ENCODE measurements at regions not wholly inside any gene's neighbourhood (a gene's known extent, or its start where the extent isn't known, plus 50 kb on each side); places are given as distances from the start of the nearest gene placed in this dataset.

DNA sequence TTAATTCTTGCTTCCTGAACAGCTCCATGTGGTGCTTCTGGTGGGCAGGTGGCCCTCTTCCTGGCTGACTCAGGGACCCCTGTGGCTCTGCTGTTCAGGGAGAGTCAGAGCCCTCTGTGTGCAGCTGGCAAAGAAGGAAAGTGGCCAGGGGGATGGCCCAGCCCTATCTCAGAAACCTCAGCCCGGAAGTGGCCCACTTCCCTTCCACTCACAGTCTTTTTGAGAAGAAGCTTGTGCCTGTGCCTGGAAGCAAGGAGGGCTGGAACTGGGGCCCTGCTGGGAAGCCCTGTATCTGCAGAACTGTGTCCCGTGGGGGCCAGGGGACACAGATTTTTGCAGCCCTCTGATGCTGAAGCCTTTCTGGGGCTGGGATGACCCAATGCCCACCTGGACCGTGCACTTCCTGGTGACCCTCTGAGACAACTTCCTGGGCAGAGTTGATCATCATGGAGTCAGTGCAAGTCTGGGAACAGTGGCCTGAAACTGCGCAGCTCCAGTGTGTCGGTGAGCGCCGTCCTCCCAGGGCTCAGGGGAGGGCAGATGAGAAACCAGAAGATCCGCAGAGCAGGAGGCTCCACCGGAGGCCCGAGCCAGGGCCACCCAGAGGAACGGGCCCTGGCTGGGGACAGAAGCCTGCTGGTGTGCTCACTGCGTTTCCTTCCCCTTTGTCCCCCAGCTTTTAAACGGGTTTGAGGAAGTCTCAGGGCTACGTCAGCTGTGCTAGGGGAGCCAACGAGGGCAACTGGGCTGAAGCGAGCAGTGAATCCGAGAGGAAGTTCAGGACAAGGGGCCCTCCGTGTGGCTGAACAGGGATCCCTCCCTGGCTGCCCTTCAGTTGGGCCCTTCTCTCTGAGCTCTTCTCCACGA, 217.4 kb upstream of the RTL1 start:
- DNase-seq (ENCODE audit: low read depth in 2 of 2) = no peak

DNA sequence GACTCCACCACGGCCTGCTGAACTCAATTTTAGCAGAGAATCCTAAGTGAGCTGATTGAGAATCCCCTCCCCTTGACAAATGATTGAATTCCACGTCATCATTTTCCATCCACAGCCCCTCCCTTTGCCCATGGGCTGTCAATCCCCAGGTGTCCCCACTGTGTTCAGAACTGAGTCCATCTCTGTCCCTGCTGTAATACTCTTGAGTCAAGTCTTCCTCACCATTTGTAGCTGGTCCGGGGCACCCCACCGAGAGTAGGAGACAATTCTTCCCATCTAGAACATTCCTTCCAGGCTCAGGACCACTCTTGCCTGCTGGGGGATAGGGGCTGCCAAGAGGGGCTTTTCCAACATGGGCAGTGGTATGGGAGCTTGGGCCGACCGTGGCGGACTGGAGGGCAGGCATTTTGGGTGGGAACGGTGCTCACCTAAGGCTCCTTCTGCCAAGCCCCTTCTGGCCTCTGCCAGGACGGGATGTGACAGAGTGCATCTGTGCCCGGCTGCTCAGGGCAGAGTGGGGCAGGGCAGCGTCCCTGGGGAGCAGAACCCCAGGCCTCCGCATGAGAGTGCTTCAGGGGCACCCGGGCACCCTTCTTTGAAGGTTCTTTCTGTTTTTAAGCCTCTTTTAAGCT, 218.1 kb upstream of the RTL1 start:
- no peak for DNase-seq (ENCODE audit: low read depth in 2 of 2)

DNA sequence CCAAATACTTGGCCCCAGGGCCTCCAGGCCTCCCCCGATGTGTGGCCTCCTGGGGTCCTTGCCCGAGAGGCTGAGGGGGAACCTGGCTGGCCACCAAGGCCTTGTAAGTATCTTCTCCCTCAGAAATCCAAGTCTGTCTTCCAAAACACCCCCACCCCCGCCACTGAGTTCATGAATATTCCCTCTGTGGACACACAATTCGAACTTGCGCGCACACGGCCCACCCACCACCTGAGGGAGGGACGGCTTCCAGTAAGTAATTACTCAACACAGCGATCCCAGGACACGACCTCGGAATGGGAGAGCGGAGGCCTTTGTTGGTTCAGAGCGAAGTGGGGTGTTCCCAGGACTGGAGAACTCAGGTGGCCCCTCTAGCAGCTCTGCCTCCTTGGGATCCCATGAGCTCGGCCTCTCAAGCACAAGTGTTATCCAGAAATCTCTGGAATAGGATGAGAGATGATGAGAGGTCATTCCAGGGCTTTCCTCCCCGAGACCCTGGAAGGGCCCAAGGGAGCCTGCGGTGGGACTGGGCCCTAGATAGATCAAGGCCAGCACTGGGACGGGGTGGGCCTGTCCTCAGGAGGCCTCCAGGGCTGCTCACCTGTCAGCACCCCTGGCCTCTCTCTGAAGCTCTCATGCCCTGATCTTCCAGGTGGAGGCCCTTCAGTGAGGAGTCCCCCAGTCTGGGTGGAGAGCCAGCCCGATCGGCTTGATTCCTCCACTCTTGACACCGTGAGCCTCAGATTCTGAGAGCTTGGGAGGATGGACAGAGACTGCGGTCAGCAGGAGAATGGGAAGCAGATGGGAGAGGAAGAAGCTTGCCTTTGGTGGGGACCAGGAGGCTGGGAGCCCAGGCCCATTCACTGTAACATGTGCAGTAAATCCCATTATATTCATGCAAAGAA, 219.0 kb upstream of the RTL1 start:
- no peak for DNase-seq (ENCODE audit: low read depth in 2 of 2)

DNA sequence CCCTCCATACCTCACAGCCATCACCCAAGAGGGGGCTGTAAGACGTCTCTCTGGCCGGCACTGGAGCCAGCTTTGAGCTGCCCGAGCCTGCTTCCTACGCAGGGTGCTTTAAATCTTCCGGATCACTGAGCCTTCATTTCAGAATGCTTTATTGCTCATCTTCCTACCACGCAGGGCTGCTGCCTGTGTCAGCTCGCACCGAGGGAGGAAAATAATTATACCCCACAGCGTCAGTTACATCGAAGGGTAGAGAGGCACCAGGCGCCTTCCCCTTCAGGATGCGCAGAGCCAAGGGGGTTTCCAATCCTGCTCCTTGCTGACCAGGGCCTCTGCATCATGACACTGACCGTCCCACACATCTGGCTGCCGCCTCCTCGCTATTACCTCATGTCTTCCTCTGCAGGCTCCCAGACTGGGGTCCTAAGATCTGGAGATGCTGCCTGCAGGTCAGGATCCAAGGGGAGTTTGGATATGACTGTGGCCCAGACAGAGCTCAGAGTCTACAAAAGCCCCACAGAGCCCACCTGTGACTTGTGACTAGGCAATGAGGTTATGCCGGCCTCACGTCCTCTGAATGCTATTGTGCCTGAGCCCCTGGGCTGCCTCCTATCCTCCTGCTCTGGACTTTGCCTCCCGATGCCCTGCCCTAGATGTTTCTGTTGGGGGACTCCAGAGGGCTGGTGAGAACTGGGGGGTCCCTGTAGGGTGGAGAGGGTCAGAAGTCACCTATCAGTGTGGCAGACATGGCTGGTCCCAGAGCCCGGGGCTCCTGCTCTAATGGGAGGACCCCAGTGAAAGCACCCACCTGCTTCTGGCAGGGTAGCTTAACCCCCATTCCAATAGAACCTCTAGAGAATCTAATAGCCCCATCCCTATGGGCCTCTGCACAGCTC, 220.3 kb upstream of the RTL1 start:
- DNase-seq (ENCODE audit: low read depth in 2 of 2) = no peak

DNA sequence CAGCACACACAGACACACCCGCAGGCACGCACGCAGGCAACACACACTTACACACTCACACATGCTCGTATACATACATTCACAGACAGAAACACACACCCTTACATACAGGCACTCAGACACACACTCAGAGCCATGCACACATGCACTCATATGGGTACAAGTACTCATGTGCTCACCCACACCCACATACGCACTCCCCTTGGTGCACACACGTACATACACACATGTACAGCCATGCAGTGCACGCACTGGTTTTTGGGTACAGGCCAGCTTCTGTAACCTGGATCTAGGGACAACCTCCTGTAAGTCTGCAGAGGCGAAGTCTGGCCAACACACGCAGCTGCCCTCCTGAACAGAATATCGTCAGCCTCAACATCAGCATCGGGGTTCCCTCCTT, 221.3 kb upstream of the RTL1 start:
- DNase-seq (ENCODE audit: low read depth in 2 of 2) = no peak

DNA sequence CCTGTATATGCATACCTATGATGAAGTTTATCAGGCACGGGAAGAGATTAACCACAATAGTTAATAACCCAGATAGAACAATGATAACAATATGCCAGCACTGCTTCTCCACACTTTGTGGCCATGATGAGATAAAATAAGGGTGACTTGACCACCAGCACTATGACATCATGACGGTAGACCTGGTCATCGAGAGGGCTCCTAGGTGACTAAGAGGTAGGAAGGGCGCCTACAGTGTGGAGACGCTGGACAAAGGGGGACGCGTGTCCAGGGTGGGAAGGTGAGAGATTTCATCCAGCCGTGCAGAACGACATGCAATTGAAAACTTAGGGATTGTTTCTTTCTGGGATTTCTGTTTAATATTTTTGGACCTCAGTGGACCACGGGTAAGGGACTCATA, 221.8 kb upstream of the RTL1 start:
- no peak for DNase-seq (ENCODE audit: low read depth in 2 of 2)

DNA sequence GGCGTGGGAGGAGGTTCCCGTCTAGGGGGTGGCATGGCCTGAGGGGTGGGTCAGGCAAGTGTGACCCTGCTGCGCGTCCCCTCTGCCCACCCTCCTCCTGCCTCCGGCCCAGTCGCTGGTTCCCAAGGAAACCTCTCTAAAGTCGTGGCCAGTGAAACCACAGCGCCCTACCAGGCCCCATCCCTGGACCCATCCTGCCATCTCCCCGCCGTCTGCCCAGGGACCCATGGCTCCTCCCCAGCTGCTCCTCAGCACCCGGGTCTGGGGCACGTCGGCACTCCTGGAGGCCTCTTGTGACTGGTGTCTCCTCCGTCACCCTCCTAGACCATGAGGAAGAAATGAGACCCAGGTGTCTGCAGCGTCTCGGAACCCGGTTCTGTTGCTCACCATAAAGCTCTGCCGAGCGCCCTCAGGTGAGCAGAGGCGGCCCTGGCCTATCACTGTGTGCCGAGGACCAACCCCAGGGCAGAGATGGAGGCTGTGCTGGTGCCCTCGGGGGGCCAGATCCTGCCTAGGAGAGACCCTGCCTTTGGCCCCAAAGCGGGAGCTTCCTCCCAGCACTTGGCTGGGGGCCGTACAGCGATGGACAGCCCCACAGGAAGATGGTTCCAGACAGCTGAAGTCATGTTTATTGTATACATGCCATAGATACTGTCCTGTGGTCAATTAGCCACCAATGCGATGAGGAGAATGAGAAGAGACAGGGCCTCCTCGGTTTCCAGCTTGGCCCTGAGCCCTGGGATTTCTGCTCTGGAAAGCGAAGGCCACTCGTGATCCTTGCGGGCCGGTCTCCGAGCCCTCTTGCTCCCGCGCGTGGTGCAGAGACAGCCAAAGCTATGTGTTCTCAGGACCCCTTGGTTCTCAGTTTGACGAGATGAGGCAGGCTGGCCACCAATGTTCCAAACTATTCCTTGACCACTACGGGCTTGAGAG, 222.5 kb upstream of the RTL1 start:
- DNase-seq (ENCODE audit: low read depth in 2 of 2) = no peak

DNA sequence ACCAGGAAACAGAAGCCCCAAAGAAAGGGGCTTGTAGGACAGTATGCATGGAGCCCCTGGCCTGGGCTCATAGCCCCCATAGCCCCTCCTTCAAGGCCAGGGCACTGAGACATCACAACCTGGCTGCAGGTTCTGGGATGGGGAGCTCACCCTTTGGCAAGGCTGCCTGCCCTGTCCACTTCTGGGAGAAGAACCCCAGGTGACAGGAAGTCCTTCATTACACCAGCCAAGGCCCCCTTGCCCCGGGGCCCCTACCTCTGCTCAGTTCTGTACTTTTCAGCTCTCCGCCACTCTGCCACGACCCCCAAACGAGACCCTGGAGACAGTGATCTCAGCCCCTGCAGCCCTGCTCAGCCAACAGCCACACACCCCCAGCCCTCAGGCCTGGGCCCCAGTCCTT, 223.2 kb upstream of the RTL1 start:
- no peak for DNase-seq (ENCODE audit: low read depth in 2 of 2)

DNA sequence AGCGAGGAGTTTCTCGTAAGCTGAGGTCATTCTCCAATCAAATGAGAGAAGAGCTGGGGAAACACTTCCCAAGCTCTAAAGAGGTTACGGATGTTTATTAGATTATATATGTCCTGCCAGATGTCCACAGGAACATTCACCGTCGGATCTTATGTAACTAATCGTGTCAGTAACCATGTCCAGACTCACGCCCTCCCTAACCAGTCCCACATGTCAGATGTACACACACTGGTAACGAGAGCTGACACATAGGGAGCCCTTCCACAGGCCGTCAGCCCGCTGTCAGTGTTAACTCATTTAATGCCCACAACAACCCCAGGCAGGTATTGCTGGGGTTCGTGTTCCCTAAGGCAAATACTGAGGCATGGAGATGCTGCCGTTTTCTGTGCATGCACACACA, 223.7 kb upstream of the RTL1 start:
- no peak for DNase-seq (ENCODE audit: low read depth in 2 of 2)

DNA sequence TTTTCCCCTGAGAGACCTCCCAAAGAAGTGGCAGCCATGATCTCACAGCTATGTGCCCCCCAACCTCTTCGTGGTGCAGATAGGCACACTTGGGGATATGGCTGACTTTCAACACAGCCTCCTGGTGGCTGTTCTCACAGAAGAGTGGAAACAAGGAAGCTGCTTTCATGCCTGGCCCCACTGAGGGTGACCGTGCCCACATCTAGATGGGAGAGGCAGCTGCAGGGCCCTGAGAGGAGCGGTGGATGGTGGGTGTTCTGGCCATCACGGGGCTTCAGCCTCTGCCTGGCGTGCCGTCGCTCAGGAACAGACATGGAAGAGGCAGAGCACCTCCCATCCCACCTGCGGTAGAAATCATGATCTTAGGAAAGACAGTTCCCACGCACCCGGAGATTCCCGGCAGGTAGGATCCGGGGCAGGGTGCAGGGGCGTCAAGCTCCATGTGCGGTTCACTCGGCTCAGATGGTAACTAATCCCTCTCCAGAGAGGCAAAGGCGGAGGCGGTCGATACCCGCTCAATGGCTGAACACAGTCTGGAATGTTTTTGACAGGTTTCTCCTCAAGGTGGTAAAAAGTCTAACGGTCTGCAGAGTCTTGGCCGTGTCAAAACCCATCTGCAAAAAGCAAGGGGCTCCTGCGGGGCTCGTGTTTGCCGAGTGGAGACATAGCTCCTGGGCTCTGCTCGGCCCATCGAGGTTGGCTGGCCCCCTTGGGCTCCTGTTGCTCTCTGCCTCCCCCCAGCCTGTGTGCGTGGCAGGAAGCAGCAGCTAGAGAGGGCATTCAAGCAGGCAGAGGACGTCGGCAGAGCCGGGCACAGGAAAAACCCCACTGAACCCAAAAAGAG, 225.2 kb upstream of the RTL1 start:
- no peak for DNase-seq (ENCODE audit: low read depth in 2 of 2)

DNA sequence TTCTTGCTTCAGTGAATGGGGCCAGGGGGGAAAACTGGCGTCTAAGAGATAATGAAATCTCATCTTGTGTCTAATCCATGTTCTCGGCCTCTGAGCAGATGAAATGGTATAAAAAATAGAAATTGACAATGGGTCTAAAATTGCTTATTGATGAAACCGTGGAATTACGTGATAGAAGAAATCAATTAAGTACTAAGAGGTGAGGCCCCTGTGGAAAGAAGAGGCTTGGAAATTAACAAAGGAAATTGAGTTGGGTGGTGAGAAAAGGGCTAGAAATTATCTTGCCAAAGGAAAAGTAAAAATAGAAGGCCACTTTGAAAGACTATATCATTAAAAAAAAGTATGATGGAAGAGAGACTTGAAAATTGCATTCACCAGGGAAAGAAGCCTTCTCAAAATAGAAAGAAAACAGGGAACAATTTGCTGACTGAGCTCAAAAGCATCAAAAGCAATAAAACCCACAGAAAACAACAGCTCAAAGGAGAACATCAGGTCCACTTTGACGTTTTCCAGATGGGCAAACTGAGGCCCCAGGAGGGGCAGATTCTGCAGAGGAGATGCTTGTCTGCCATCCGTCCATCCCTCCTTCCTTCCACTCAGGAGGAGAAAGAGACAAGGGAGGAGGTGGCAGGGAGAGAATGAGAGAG, 226.1 kb upstream of the RTL1 start:
- DNase-seq (ENCODE audit: low read depth in 2 of 2) = no peak

DNA sequence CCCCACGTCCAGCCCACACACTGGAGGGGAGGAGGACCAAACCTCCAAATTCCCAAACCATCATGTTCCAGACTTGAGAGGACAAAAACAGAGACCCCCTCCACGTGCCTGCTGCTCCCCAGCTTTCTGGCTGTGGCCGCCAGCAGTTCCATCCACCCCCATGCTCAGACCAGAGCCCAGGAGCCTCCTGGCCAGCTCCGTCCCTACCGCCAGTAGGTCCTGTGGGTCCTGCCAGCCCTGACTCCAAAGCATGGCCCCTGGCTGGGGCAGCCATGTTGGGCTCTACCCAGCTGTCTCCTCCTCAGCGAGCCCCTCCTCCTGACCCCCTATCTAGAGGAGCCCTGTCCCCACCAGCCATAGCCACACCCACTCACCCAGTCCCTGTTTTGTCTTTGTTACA, 227.3 kb upstream of the RTL1 start:
- no peak for DNase-seq (ENCODE audit: low read depth in 2 of 2)

DNA sequence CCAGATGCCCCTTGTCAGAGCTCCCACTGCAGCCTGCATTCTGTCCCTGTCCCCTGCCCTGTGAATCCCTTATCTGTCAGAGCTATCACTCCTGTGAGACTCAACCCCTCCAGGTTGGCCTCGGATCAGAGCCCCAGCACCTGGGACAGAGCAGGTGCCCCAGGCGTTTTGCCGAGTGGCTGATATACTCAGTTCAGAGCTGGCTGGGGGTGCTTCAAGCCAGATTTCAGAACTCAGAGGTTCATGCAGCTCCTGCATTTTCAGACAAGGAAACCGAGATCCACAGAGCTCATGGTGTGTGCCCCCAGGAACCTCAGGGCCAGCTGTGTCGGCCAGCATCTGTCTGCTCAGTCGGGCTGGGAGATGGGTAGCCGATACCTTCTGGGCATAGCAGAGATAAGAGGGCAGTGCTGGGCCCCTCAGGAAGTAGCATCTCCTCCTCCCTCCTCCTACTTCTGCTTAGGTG, 228.0 kb upstream of the RTL1 start:
- no peak for DNase-seq (ENCODE audit: low read depth in 2 of 2)

DNA sequence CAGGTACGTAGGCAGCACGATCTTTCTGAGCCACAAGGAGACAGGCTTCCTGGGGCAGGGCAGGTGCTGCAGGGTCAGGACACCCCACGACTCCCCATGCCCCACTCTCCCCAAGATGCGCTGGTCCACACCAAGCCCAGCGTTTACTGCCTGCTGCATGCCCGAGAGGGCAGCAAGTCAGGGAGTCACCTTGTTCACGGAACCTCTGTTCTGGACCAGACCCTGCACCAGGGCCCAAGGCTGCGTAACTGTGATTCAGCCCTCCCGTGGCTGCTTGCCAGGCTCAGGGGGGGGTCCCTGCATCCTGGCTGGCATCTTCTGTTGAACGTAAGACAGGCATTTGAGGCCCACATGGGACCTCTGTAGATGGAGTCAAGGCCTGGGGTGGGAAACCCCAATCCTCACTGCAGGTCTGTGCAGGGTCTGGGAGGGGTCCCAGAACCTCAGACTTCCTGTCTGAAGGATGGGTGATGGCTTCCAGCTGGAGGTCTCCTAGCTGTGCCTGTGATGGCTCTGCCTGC, 228.6 kb upstream of the RTL1 start:
- DNase-seq (ENCODE audit: low read depth in 2 of 2) = no peak

DNA sequence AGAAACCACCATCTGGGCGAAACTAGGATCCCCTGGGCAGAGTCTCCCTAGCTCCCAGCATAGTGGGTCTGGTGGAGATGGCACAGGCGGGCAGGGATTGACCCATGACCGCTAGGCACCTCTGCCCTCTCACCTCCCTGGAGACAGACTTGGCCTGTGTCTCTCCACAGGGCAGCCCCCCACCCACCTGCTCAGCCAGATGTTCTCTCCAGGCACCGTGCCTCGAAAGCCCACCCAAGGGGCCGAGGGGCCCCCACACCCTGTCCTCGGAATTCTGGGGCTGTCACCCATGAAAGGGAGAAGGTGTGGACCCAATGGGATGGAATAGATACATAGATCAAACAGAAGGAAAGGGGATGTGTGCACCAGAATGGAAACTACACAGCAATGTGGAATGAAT, 229.1 kb upstream of the RTL1 start:
- no peak for DNase-seq (ENCODE audit: low read depth in 2 of 2)

DNA sequence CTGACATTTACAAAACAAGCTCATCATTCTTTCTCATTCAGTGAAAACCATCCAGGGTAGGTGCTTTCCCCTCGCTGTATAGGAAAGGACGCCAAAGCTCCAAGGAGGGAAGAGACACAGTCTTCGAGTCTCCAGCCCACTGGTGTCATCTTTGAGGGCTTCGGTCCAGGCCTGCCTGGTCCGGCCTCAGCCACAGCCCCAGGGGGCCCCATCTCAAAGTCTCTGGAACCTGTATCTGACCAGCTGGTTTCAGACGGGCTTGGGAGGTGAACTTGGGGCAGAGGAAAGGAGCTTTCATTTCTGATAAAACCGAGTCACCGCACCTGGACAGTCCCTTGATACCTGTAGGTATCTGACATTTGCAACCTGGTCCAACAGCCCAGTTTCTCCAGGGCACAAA, 229.5 kb upstream of the RTL1 start:
- no peak for DNase-seq (ENCODE audit: low read depth in 2 of 2)

DNA sequence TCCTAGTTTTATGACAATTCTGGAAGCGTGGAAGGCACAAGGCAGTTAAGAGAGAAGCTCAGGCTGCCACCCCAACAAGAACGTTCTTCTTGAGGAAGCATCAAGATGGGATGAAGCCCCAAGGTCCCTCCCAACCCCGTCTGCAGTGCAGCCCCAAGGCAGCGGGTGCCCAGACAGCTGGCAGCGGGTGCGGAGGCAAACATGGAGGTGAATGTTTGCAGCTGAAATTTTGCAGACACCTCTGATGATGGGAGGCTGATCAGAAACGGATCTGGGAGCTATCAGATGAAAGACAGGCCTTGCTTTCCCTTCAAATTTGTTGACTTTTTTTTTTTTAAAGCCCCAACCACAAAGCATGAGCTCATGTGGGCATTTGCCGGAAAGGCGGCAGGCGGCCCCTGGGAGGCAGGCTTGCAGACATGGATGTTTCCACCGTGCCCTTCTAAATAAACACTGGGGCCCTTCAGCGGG, 230.7 kb upstream of the RTL1 start:
- no peak for DNase-seq (ENCODE audit: low read depth in 2 of 2)

DNA sequence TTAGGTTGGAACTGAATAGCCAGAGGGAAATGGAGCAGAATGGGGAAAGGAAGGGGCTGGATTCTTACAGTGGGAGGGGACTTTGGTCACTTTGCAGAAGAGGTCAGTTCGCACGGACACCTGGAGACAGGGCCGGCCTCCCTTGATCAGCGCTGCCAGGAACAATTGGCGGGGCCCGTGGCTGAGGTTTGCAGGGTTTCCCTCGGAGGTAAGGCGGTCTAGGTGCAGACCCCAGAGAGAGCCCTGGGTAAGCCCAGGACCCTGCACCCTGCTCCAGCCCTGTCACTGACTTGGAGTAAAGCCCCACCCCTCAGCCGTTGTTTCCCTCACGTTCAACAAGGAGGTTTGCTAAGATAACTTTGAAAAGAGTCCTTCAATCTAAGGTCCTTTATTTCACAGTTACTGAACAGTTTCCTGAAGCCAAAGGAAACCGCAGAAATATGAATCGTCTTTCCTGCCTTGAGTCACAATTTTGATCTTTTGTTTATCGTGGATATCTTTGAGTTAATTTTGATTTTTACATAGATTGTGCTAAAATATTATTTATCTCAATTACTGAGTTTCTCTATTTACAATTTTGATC, 231.4 kb upstream of the RTL1 start:
- no peak for DNase-seq (ENCODE audit: low read depth in 2 of 2)
